ENCODE measurements at regions not wholly inside any gene's neighbourhood (a gene's known extent, or its start where the extent isn't known, plus 50 kb on each side); places are given as distances from the start of the nearest gene placed in this dataset.

DNA sequence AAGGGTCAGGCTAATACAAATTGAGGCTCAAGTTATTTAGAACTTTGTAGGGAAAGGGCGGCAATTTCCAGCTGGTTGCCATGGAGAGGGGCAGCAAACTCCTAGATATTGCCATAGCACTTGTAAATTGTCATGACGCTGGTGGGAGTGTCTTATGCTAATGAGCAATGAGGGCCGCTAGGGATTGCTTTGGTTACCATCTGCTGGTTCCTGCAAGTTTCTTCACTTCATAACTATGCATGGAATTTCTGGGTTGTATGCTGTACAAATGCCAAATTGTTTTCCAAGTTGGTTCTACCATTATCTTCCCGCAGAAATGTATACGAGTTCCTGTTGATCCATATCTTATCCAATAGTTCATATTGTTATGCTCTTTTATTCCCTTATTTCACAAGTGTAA is 1339.4 kb downstream of the EFNB2 start:
- H3K4me1 ChIP-seq, result no peaks in the 10 kb centered on the region
- TF ChIP-seq CTCF (IDR thresholded peaks at IDR 0.05), result no peak
- TF ChIP-seq POLR2A (IDR thresholded peaks at IDR 0.05), result no peak

GRCh38 chr13:105193026-105193425 is 1342.4 kb downstream of the EFNB2 start:
- WGBS, 2 donors, result 63 to 85% methylated on average over 5 of the region's 5 CpGs
- Histone ChIP-seq H3K4me3 (replicated peaks in 1 of 3) (no peak overlapping the region), H3K27ac (no peak overlapping the region), H3K4me1 (no peaks in the 10 kb centered on the region), H3K27me3 (no peaks in the 10 kb centered on the region), H3K36me3 (no peaks in the 10 kb centered on the region), H3K9me3 (no peaks in the 10 kb centered on the region)
- DNase-seq, result peak in 1 of 2 donors; percentile 13
- TF ChIP-seq POLR2A (IDR thresholded peaks at IDR 0.05) (no peak), CTCF (IDR thresholded peaks at IDR 0.05) (no peak)
- intact Hi-C loops (cut with DNase I), result no loop called here

More for the DNA sequence above, 1339.4 kb downstream of the EFNB2 start:
- Histone ChIP-seq H3K4me3 (replicated peaks in 1 of 3) (no peak overlapping the region), H3K27ac (no peak overlapping the region), H3K36me3 (no peaks in the 10 kb centered on the region), H3K9me3 (no peaks in the 10 kb centered on the region), H3K27me3 (no peaks in the 10 kb centered on the region)
- no peak for DNase-seq
- intact Hi-C loops (cut with DNase I), result no loop called here
- 86 to 87% methylated on average over 5 of the region's 5 CpGs for WGBS, 2 donors

DNA sequence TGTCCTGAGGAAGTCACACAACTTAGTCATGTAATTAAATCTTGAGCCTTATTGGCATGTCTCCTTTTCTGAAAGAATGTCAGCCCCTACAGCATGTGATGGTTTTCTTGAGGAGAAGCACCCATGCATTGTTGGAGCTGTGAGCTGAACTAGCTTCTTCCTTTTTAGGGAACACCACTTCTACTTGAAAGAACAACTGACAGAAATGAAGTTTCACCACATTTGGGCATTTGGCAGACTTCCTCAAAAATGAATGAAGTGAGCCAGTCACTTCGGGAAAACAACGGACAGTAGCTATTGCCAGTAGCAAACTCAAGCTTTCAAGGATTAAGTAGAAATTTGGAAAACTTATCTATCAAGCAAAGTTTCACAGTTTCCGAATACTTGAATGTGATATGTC is 1351.3 kb downstream of the EFNB2 start:
- H3K9me3 ChIP-seq, result no peaks in the 10 kb centered on the region
- DNase-seq, result no peak
- intact Hi-C loops (cut with DNase I), result no loop called here
- no peaks in the 10 kb centered on the region for H3K36me3 ChIP-seq
- 91 to 93% methylated on average over 3 of the region's 3 CpGs for WGBS, 2 donors
- H3K4me1 ChIP-seq, result no peaks in the 10 kb centered on the region
- H3K27me3 ChIP-seq, result no peaks in the 10 kb centered on the region
- no peak overlapping the region for H3K27ac ChIP-seq
- no peak overlapping the region for H3K4me3 ChIP-seq (replicated peaks in 1 of 3)
- TF ChIP-seq CTCF (IDR thresholded peaks at IDR 0.05), result no peak
- TF ChIP-seq POLR2A (IDR thresholded peaks at IDR 0.05), result no peak

- H3K27me3 ChIP-seq, result no peaks in the 10 kb centered on the region
- no peak overlapping the region for H3K4me3 ChIP-seq (replicated peaks in 1 of 3)
- DNase-seq, result no peak
- no peak overlapping the region for H3K27ac ChIP-seq
- 92% methylated on average over 3 of the region's 3 CpGs for WGBS, 2 donors
- no peaks in the 10 kb centered on the region for H3K4me1 ChIP-seq
- intact Hi-C loops (cut with DNase I), result no loop called here
- no peak for TF ChIP-seq POLR2A (IDR thresholded peaks at IDR 0.05)
- TF ChIP-seq CTCF (IDR thresholded peaks at IDR 0.05), result no peak
- no peaks in the 10 kb centered on the region for H3K36me3 ChIP-seq
- H3K9me3 ChIP-seq, result no peaks in the 10 kb centered on the region
Measured at GRCh38 chr13:105177265-105177900, 1358.1 kb downstream of the EFNB2 start.

- Histone ChIP-seq H3K4me1 (no peaks in the 10 kb centered on the region), H3K36me3 (no peaks in the 10 kb centered on the region), H3K4me3 (replicated peaks in 1 of 3) (no peak overlapping the region), H3K9me3 (no peaks in the 10 kb centered on the region), H3K27ac (no peak overlapping the region), H3K27me3 (no peaks in the 10 kb centered on the region)
- TF ChIP-seq CTCF (IDR thresholded peaks at IDR 0.05), result no peak
- no peak for TF ChIP-seq POLR2A (IDR thresholded peaks at IDR 0.05)
- intact Hi-C loops (cut with DNase I), result no loop called here
- no peak for DNase-seq
Measured at GRCh38 chr13:105170438-105170837, 1365.0 kb downstream of the EFNB2 start.

All from thyroid gland (tissue), 4 donors.